ENCODE measurements at regions not wholly inside any gene's neighbourhood (a gene's known extent, or its start where the extent isn't known, plus 50 kb on each side); places are given as distances from the start of the nearest gene placed in this dataset.
A peak's percentile ranks its signal among the peaks of the same experiment; 100 is the strongest.
"Not testable (repeated sequence)": the region's sequence is repeated elsewhere in the genome, so short reads cannot be mapped to it uniquely, and the experiment has no call there.

DNA sequence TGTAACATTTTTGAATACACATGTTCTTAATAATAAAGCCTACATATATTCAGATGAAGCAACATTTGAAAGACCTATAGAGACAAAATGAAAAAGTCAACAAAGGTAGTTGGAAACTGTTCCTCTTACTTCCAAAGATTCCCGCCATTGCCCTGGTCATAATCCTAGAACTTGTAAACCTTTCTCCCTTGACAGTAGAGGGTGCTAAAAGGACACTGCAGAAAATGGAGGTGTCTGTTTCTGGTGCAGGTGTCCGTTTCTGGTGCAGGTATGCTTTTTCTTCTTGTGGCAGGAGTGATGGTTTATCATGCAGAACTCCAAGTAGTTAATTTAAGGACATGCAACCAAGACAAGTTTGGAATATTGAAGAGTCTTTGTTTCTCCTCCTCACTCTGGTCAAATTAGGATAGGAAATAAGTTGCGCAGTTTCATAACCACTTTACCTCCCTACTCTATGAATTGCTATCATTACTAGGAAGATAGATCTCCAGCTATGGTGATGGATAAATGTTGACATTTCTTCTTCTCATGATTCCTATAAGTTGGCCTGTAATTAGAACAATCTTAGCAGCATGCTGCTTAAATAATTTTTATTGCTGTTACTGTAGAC lies 56.0 kb upstream of the FAM174A start:
- peak; percentile 74 for DNase-seq

DNA sequence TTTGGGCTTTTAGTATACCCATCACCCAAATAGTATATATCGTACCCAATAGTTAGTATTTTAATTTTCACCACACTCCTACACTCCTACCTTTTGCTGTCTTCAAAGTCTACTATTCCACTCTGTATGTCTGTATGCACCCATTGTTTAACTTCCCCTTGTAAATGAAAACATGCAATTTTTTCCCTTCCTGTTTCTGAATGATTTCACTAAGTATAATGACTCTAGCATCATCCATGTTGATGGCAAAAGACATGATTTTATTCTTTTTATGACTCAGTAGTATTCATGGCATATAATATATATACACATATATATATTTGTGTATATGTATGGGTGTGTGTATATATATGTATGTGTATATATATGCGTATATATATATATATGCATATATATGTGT lies 63.1 kb upstream of the FAM174A start:
- no peak for DNase-seq

GRCh38 chr5:100469767-100470166 lies 65.4 kb upstream of the FAM174A start:
- DNase-seq = no peak

DNA sequence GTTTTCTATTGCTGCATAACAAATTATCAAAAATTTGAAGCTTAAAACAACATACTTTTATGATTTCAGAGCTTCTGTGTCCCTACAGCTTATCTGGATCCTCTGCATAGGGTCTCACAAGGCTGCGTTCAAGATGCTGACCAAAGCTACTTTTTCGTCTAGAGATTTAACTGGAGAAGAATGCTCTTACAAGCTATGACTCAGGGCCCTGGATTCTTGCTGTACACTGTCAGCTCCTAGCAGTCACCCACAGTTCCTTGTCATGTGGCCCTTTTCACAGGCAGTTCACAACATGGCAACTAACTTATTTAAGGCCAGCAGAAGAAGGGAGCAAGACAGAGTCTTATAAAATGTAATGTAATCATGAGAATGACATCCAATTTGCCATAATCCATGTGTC lies 70.8 kb upstream of the FAM174A start:
- DNase-seq = no peak

DNA sequence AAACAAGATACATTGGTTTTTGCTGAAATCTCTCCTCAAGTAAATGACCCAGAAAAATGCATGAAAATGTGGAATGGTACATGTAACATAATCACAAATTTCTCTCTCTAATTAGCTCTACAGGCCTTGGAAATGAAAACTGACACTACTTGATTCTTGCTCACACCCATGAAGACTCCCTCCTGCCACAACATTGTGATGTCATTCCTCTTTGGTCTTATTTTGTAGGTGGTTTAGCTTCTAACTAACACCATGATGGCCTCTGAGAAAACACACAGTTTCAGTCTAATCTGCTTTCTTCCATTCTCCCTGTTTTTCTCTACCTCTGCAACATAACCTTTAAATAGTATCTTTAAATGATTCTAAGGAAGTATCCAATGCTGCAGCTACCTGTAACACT lies 78.6 kb upstream of the FAM174A start:
- DNase-seq = no peak

DNA sequence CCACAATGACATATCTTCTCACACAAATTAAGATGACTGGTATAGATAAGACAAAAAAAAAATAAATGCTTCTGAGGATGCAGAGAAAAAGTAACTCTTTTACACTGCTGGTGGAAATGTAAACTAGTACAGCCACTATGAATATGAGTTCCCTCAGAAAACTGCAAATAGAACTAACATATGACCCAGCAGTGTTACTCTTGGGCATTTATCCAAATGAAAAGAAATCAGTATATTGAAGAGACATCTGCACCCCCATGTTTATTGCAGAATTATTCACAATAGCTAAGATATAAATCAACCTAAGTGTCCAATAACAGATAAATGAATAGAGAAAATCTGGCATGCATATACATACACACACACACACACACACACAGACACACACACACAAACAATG lies 83.0 kb upstream of the FAM174A start:
- DNase-seq = no peak

DNA sequence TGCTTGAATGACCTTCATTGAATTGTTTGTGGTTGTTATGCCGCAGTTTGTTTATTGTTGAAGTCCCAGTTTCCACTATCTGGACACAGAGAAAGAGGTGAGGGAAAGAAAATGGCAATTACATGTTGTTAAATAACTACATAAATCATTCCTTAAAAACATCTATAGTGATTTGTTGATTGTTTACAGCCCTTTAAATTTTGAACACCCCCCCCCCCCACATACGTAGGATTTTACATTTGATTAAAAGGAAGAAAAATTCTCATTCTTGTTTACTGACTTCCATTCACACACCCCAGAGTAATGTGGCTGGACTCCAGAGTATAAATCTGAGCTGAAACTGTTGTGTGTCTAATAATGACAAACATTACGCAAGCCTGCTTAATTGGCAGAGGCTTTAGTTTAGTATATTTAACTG lies 87.1 kb upstream of the FAM174A start:
- DNase-seq = no peak

GRCh38 chr5:100446879-100447430 lies 88.2 kb upstream of the FAM174A start:
- no peak for DNase-seq

DNA sequence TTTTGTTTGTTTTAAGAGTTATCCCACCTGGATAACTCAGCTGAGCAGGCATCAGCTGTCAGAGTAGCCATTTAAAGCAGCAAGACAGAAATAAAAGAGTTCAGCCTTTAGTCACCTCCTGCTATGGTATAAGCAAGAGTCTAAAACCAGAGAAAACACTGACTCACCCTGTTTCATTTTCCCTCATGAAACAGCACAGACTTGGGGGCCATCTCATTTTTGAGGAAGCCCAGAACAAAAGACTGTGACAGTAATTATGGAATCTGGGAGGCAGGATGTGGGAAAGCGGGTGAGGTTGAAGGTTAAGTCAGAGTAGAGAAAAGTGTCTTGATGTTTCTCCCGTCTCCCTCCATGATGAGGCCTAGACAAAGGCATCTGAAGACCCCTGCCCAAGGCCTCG lies 90.2 kb upstream of the FAM174A start:
- no peak for DNase-seq

GRCh38 chr5:100434815-100435214 lies 100.4 kb upstream of the FAM174A start:
- DNase-seq = no peak

DNA sequence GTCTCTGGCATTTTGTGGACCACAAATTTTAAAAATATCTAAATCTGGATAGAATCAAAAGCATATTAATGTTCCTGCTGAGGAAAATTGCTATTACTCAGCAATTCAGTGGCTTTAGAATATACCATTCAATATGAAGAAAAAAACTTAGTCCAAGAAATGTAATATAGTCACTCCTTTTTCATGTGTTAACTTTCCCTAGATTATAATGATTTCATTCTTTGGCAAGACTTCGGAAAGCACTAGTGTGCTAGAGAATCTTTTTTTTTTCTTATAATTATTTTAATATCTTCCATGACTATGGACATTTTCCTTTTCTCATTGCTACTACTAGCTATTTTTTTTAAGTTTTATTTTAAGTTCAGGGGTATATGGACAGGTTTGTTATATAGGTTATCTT lies 102.4 kb upstream of the FAM174A start:
- DNase-seq = no peak

- peak; percentile 56 for DNase-seq
Observed at GRCh38 chr5:100430268-100431195, 104.6 kb upstream of the FAM174A start.

DNA sequence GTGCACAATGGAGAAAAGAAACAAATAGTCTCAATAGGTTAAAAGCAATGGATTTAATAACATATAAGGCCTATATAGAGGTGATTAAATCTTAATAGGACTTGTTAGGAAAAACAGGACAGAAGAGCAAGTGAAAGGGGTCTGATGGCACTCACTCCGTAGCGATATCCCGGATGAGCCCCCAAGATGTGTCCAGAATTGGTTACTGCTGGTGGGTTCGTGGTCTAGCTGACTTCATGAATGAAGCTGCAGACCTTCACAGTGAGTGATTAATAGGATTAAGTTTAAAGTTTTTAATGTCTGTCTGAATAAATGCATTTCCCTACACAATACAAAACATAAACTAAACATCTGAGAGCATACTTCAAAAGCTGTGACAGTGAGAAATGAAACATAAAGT lies 110.4 kb upstream of the FAM174A start:
- no peak for DNase-seq

GRCh38 chr5:100424017-100424416 lies 111.2 kb upstream of the FAM174A start:
- no peak for DNase-seq

DNA sequence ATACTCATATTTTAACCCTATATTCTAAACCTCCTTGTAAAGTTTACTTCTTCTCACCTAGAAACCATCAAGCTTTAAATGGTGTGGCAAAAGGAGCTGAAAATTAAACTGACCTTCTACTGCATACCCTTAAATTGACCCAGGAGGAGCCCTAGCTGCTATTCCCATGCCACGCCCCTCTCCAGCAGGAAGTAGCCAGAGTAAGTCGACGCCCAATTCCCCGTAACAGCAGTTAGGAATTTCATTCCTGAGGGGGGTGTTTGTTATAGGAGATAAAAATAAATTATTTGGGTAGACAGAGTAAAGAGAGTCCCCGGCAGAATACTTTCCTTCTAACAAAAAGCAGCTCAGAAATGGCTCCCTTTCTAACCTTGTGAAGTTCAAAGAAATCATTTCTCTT lies 111.8 kb upstream of the FAM174A start:
- DNase-seq = no peak

GRCh38 chr5:100421360-100421759 lies 113.8 kb upstream of the FAM174A start:
- DNase-seq = no peak

DNA sequence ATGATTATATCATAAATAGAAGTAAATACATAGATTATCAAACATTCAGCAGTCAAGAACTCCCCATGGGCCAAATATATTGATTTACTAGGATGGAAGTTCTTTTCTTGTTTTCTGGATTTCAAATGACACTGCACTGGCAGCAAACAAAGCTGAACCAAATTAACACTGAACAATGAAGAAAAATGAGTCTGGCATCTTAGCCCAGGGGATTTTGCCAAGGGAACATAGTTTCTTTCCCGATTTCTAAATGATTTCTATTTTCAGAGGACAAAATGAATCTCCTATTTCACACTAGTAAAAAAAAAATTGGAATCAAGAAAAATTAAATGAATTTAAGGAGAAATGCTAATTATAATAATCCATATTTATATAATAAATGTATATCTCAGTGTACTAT lies 116.9 kb upstream of the FAM174A start:
- no peak for DNase-seq

DNA sequence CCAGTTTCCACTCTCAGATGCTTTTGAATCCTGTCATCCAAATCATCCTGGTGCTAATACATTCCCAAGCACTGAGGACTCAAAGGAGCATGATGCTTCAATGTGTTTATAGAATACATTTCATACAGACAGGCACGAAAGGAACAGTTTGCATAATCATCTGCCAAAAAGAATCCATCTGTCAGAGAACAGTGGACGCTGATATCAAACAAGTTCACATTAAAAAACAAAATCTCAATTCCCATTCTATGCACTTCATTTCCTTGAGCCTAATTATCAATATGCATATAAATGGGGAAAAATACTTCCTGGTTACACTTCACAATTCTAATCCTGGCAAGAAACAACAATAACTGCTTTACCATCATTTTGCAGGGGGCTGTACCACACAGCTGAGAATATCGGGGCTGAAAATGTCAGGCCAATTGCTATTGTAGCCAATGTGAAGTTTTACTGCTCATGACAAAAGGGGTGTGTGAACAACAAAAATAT lies 125.5 kb upstream of the FAM174A start:
- no peak for DNase-seq

GRCh38 chr5:100407053-100407452 lies 128.1 kb upstream of the FAM174A start:
- no peak for DNase-seq

- no peak for DNase-seq
Observed at GRCh38 chr5:100406640-100407039, 128.5 kb upstream of the FAM174A start.

- no peak for DNase-seq
Observed at GRCh38 chr5:100402071-100402470, 133.1 kb upstream of the FAM174A start.

DNA sequence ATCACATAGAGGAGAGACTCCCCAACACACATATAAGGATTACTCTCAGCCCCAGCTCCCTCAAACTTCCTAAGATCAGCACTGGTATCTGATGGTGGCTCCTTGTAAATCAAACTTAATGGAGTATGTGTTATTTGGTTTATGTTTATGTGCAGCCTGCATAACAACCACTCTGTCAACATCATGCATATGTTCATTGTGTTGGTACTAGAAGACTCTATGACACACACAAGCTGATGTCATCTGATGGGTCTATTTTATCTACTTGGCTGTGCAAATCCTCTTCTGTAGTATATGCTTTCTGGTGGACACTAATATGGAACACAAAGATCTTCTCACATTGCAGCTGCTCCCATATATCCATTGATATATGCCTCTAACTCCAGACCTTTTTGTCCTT lies 134.0 kb upstream of the FAM174A start:
- DNase-seq = no peak

- not testable (repeated sequence) for DNase-seq
Observed at GRCh38 chr5:100398815-100399214, 136.4 kb upstream of the FAM174A start.

DNA sequence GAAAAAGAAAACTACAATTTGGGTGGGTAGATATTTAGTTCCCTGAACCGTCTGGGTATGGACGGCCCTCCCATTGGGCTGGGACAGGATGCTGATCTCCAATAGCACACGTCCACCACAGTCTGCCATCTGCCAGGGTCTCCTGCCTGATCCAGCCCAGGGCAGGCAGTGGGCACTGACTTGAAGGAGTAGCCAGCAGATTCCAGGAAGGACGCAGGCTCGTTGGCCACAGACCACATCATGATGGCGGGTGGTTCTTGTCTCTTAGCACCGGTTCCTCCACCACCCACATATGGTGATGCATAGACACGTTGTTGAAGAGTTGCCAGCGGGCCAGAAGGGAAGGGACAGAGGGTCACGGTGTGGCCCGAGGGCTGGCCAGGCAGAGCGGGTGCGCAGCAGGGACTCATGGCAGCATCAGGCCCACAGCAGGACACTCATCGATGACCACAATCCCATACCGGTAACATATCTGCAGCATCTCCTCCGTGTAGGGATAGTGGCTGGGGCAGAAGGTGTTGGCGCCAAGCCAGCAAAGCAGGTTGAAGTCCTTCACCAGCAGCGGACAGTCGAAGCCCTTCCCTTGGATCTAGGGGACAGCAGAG lies 155.8 kb upstream of the FAM174A start:
- DNase-seq = not testable (repeated sequence)

All from NCI-H69 (cell line).